Activated naive CD8-positive, alpha-beta T cell treated with anti-CD3 and anti-CD28 coated beads, Interleukin-2, amount 50 U/mL, for 24 hours (primary cell): ENCODE measurements at regions not wholly inside any gene's neighbourhood (a gene's known extent, or its start where the extent isn't known, plus 50 kb on each side); places are given as distances from the start of the nearest gene placed in this dataset.

Experiments
- ATAC-seq: fragments of 150-1000 bp; cut with Tn5 transposase; one replicate; pipeline ENCODE4 v1.10.0; 2021
- DNase-seq: peaks from one replicate; pipeline ENCODE4 v3.0.0; 2021
- H3K27ac Mint-ChIP-seq: one replicate; pipeline ENCODE4 v1.8.0; 2021; ENCODE audit warnings: mild to moderate bottlenecking, mixed read lengths
- H3K27me3 Mint-ChIP-seq: one replicate; pipeline ENCODE4 v1.8.0; 2021; ENCODE audit warnings: mixed read lengths
- H3K36me3 Mint-ChIP-seq: one replicate; pipeline ENCODE4 v1.8.0; 2021; ENCODE audit warnings: low read depth, mixed read lengths
- H3K4me1 Mint-ChIP-seq: one replicate; pipeline ENCODE4 v1.8.0; 2021; ENCODE audit warnings: mixed read lengths
- H3K4me3 Mint-ChIP-seq: one replicate; pipeline ENCODE4 v1.8.0; 2021; ENCODE audit warnings: mild to moderate bottlenecking, moderate library complexity, mixed read lengths
- H3K9me3 Mint-ChIP-seq: one replicate; pipeline ENCODE4 v1.8.0; 2021; ENCODE audit warnings: mixed read lengths

- ATAC-seq, result no peak
- Mint-ChIP-seq H3K9me3 (no peaks in the 10 kb centered on the region), H3K27ac (no peak overlapping the region), H3K4me1 (peaks cover 3% of the 10 kb centered on the region), H3K36me3 (no peaks in the 10 kb centered on the region), H3K4me3 (no peak overlapping the region), H3K27me3 (peaks cover 56% of the 10 kb centered on the region)
- no peak for DNase-seq
Observed at GRCh38 chr19:33906578-33907335, 110.1 kb downstream of the KCTD15 start.

- ATAC-seq (no peak), DNase-seq (no peak)
- peaks cover 35% of the 10 kb centered on the region for H3K27me3 Mint-ChIP-seq
- no peaks in the 10 kb centered on the region for H3K9me3 Mint-ChIP-seq
- no peaks in the 10 kb centered on the region for H3K4me1 Mint-ChIP-seq
- H3K27ac Mint-ChIP-seq, result no peak overlapping the region
- H3K4me3 Mint-ChIP-seq, result no peak overlapping the region
- no peaks in the 10 kb centered on the region for H3K36me3 Mint-ChIP-seq
Observed at GRCh38 chr19:33910922-33911321, 114.3 kb downstream of the KCTD15 start.

DNA sequence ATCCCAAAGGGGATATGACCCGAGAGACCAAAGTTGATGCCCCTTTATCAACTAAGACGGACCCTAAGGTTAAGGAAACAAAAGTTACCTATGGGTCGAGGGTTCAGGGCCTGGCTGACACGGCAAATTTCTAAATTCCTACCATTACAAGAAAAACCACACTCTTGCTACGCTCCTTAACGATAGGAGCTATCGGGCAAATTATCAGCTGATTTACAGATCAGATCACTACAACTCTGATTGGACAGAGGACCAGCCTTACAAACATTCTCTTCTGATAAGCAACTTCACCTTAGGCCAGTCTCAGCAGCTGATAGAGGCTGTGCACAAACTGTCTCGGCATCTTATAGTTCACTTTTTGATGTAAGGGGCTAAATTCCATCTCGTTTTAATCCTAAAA lies 117.9 kb downstream of the KCTD15 start:
- Mint-ChIP-seq H3K4me3 (no peak overlapping the region), H3K9me3 (no peaks in the 10 kb centered on the region), H3K4me1 (no peaks in the 10 kb centered on the region), H3K27ac (no peak overlapping the region), H3K27me3 (peaks cover 21% of the 10 kb centered on the region), H3K36me3 (no peaks in the 10 kb centered on the region)
- DNase-seq, result no peak
- ATAC-seq, result no peak

DNA sequence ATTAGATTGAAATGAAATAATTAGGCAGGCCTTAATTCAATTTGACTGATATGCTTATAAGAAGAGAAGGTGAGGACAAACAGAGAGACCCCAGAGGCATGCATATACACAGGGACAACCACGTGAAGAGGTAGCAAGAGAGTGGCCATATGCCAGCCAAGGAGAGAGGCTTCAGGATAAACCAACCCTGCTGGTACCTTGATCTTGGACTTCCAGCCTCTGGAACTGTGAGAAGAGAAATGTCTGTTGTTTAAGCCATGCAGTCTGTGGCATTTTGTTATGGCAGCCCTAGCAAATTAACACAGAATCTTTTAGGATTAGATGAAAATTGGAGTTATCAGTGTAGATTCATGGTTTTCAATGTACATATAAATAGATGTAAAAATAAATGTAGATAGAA lies 120.1 kb downstream of the KCTD15 start:
- no peaks in the 10 kb centered on the region for H3K9me3 Mint-ChIP-seq

DNA sequence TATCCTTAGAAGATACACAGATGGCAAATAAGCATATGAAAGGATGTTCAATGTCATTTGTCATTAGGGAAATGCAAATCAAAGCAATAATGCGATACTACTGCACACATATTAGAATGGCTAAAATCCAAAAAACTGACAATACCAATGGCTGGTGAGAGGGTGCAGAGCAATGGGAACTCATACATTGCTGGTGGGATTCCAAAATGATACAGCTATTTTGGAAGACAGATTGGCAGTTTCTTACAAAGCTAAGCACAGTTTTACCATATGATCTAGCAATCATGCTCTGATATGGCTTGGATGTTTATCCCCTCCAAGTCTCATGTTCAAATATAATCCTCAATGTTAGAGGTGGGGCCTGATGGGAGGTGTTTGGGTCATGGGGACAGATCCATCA lies 122.6 kb downstream of the KCTD15 start:
- no peaks in the 10 kb centered on the region for H3K36me3 Mint-ChIP-seq
- DNase-seq, result no peak
- H3K9me3 Mint-ChIP-seq, result peaks cover 6% of the 10 kb centered on the region
- H3K27ac Mint-ChIP-seq, result no peak overlapping the region
- H3K27me3 Mint-ChIP-seq, result peaks cover 9% of the 10 kb centered on the region
- no peaks in the 10 kb centered on the region for H3K4me1 Mint-ChIP-seq
- no peak overlapping the region for H3K4me3 Mint-ChIP-seq
- no peak for ATAC-seq

More for the DNA sequence above, 120.1 kb downstream of the KCTD15 start:
- ATAC-seq (no peak), DNase-seq (no peak)
- Mint-ChIP-seq H3K4me1 (no peaks in the 10 kb centered on the region), H3K27me3 (peaks cover 14% of the 10 kb centered on the region), H3K36me3 (no peaks in the 10 kb centered on the region), H3K27ac (no peak overlapping the region), H3K4me3 (no peak overlapping the region)

DNA sequence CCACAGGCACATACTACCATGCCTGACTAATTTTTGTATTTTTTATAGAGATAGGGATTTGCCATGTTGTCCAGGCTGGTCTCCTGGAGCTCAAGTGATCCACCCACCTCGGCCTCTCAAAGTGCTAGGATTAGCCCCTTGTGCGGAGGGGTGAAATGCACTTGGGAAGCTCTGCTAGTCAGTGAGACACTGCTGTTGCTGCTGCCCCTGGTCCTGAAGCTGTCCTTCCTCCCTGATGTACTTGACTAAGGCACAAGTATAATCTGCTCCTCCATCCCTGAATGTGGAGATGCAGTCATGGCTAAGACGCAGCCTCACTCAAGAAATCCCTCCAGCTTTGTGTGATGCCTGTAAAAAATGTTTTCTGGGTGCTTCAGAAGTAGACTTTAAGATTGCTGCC lies 124.5 kb downstream of the KCTD15 start:
- Mint-ChIP-seq H3K9me3 (peaks cover 6% of the 10 kb centered on the region), H3K4me1 (no peaks in the 10 kb centered on the region), H3K4me3 (no peak overlapping the region), H3K27me3 (peaks cover 11% of the 10 kb centered on the region), H3K27ac (no peak overlapping the region), H3K36me3 (no peaks in the 10 kb centered on the region)
- DNase-seq, result no peak
- ATAC-seq, result no peak

- Mint-ChIP-seq H3K36me3 (no peaks in the 10 kb centered on the region), H3K4me3 (no peak overlapping the region), H3K4me1 (no peaks in the 10 kb centered on the region), H3K27ac (no peak overlapping the region), H3K27me3 (peaks cover 9% of the 10 kb centered on the region), H3K9me3 (peaks cover 6% of the 10 kb centered on the region)
- no peak for DNase-seq
- ATAC-seq, result no peak
Observed at GRCh38 chr19:33926306-33926705, 129.6 kb downstream of the KCTD15 start.

- H3K27ac Mint-ChIP-seq, result no peak overlapping the region
- ATAC-seq (no peak), DNase-seq (no peak)
- H3K4me1 Mint-ChIP-seq, result no peaks in the 10 kb centered on the region
- H3K27me3 Mint-ChIP-seq, result peaks cover 9% of the 10 kb centered on the region
- no peaks in the 10 kb centered on the region for H3K36me3 Mint-ChIP-seq
- no peak overlapping the region for H3K4me3 Mint-ChIP-seq
- peaks cover 6% of the 10 kb centered on the region for H3K9me3 Mint-ChIP-seq
Observed at GRCh38 chr19:33927789-33928457, 131.3 kb downstream of the KCTD15 start.

DNA sequence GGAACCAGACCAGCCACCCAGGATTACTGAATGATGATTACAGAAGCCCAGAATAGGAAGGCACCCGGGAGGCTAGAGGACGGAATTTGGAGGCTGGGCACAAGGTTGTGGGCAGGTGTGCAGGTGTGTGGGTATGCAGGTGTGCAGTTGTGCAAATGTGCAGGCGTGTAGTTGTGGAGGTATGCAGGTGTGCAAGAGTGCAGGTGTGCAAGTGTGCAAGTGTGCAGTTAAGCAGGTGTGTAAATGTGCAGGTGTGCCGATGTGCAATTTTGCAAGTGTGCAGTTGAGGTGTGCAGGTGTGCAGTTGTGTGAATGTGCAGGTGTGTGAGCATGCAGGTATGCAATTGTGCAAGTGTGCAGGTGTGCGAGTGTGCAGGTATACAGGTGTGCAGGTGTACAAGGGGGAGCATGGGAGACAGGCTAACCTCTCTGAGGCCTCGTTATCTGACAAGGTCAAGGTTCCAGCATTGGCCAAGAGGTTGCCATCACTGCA lies 131.8 kb downstream of the KCTD15 start:
- no peak overlapping the region for H3K27ac Mint-ChIP-seq
- DNase-seq (no peak), ATAC-seq (no peak)
- no peaks in the 10 kb centered on the region for H3K4me1 Mint-ChIP-seq
- no peaks in the 10 kb centered on the region for H3K36me3 Mint-ChIP-seq
- H3K27me3 Mint-ChIP-seq, result peaks cover 9% of the 10 kb centered on the region
- no peak overlapping the region for H3K4me3 Mint-ChIP-seq
- peaks cover under 1% of the 10 kb centered on the region for H3K9me3 Mint-ChIP-seq

DNA sequence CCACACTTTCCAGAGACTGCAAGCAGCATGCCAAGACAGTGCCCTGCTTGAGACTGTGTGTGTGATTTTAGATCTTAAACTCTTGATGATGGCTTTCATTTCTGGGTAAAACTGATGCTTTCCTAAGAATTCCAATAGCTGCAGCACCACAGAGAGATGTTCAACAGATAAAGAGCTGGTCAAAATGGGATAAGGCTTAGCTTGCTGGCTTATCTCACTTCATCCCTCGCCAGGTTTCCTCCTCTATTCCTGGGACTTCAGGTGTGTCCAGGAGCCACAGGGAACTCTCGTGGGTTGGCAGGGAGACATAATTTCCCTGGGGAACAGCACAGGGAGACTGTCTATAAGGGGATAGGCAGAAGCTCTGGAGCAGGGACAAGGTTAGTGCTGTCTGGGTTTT lies 137.3 kb downstream of the KCTD15 start:
- H3K4me1 Mint-ChIP-seq, result no peaks in the 10 kb centered on the region
- H3K9me3 Mint-ChIP-seq, result no peaks in the 10 kb centered on the region
- H3K27ac Mint-ChIP-seq, result no peak overlapping the region
- no peak overlapping the region for H3K4me3 Mint-ChIP-seq
- H3K27me3 Mint-ChIP-seq, result no peaks in the 10 kb centered on the region
- no peak for ATAC-seq
- peaks cover 2% of the 10 kb centered on the region for H3K36me3 Mint-ChIP-seq
- DNase-seq, result no peak

GRCh38 chr19:33938821-33939220 lies 142.2 kb downstream of the KCTD15 start:
- Mint-ChIP-seq H3K27ac (no peak overlapping the region), H3K4me1 (no peaks in the 10 kb centered on the region), H3K4me3 (no peak overlapping the region), H3K36me3 (peaks cover 2% of the 10 kb centered on the region), H3K27me3 (no peaks in the 10 kb centered on the region), H3K9me3 (no peaks in the 10 kb centered on the region)
- no peak for DNase-seq
- no peak for ATAC-seq

DNA sequence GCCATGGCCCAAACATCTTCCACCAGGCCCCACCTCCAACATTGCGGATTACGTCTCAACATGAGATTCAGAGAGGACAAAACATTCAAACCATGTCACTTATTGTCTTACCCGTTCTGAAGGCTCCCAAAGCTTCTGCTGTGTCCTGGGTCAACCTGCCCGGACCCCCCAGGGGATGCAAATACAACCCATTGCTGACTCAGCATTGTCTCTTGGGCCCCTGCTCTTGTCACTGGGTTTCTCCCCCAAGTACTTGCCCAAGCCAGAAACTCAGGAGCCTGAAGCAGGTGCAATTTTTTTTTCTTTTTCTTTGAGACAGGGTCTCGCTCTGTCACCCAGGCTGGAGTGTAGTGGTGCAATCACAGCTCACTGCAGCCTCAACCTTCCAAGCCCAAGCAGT lies 144.5 kb downstream of the KCTD15 start:
- ATAC-seq (no peak), DNase-seq (no peak)
- H3K4me3 Mint-ChIP-seq, result no peak overlapping the region
- H3K36me3 Mint-ChIP-seq, result no peaks in the 10 kb centered on the region
- H3K27me3 Mint-ChIP-seq, result no peaks in the 10 kb centered on the region
- H3K4me1 Mint-ChIP-seq, result no peaks in the 10 kb centered on the region
- no peaks in the 10 kb centered on the region for H3K9me3 Mint-ChIP-seq
- no peak overlapping the region for H3K27ac Mint-ChIP-seq

GRCh38 chr19:33946535-33947264 lies 150.0 kb downstream of the KCTD15 start:
- Mint-ChIP-seq H3K4me1 (no peaks in the 10 kb centered on the region), H3K27ac (no peak overlapping the region), H3K27me3 (peaks cover 3% of the 10 kb centered on the region), H3K9me3 (no peaks in the 10 kb centered on the region), H3K36me3 (no peaks in the 10 kb centered on the region), H3K4me3 (no peak overlapping the region)
- ATAC-seq (no peak), DNase-seq (no peak)

GRCh38 chr19:33947265-33947964 lies 150.7 kb downstream of the KCTD15 start:
- peaks cover 4% of the 10 kb centered on the region for H3K27me3 Mint-ChIP-seq
- no peaks in the 10 kb centered on the region for H3K36me3 Mint-ChIP-seq
- no peak overlapping the region for H3K4me3 Mint-ChIP-seq
- ATAC-seq, result no peak
- no peaks in the 10 kb centered on the region for H3K9me3 Mint-ChIP-seq
- H3K27ac Mint-ChIP-seq, result no peak overlapping the region
- no peaks in the 10 kb centered on the region for H3K4me1 Mint-ChIP-seq
- no peak for DNase-seq
